ENCODE measurements at regions not wholly inside any gene's neighbourhood (a gene's known extent, or its start where the extent isn't known, plus 50 kb on each side); places are given as distances from the start of the nearest gene placed in this dataset.

- TF ChIP-seq CTCF (IDR thresholded peaks at IDR 0.05) (no peak), POLR2A (IDR thresholded peaks at IDR 0.05) (no peak)
Observed at GRCh38 chr4:188778905-188779304, 639.7 kb downstream of the TRIML1 start.
